ENCODE measurements at regions not wholly inside any gene's neighbourhood (a gene's known extent, or its start where the extent isn't known, plus 50 kb on each side); places are given as distances from the start of the nearest gene placed in this dataset.

DNA sequence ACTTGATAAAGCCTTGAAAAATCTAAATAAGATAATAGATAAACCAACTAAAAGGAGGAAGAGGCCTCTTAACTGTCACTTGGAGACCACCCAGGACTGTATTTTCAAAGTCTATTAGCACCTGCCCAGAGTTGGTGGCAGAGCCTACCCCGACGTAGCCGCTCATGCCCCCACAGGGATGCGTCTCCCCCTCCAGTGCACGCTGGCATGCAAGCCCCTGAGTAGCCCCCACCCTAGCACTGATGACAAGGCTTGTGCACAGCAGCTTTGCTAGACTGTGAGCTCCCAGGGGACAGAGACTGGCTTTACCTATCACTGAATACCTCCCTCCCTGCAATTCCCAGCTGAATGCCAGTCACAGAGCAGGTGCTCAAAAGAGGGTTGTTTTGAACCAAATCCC, 54.1 kb upstream of the HES1 start:
- no peak for DNase-seq (ENCODE audit: low read depth in 2 of 2)

GRCh38 chr3:194082743-194083636, 53.0 kb upstream of the HES1 start:
- no peak for DNase-seq (ENCODE audit: low read depth in 2 of 2)

- no peak for DNase-seq (ENCODE audit: low read depth in 2 of 2)
These were observed 52.2 kb upstream of the HES1 start for GRCh38 chr3:194083637-194084224.

GRCh38 chr3:194084284-194084683, 51.7 kb upstream of the HES1 start:
- DNase-seq (ENCODE audit: low read depth in 2 of 2): no peak
